ENCODE measurements at regions not wholly inside any gene's neighbourhood (a gene's known extent, or its start where the extent isn't known, plus 50 kb on each side); places are given as distances from the start of the nearest gene placed in this dataset.
A peak's percentile ranks its signal among the peaks of the same experiment; 100 is the strongest.

DNA sequence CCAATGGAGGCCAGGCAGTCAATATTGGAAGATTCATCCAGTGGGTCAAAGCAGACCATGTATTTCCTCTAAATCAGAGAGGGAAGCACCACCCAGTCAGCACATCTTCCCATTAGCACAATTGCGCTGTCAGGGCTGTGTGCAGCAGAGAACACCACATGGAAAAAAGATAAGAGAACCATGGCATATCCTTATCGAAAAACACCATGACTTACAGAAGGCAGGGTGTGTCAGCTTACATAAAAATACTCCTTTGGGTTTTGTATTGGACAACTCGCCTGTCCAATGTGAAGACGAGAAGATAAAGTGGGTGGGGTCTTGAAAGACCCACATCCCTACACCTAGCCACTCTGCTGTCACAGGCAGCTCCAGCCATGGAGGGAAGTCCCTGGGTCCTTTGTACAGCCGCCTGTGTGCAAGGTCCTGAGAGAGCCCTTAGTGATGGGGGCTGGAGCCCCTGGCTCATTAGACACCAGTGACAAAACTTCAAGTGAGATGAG lies 71.9 kb upstream of the SPATA31E1 start (continued):
- TF ChIP-seq, protein P1, sequence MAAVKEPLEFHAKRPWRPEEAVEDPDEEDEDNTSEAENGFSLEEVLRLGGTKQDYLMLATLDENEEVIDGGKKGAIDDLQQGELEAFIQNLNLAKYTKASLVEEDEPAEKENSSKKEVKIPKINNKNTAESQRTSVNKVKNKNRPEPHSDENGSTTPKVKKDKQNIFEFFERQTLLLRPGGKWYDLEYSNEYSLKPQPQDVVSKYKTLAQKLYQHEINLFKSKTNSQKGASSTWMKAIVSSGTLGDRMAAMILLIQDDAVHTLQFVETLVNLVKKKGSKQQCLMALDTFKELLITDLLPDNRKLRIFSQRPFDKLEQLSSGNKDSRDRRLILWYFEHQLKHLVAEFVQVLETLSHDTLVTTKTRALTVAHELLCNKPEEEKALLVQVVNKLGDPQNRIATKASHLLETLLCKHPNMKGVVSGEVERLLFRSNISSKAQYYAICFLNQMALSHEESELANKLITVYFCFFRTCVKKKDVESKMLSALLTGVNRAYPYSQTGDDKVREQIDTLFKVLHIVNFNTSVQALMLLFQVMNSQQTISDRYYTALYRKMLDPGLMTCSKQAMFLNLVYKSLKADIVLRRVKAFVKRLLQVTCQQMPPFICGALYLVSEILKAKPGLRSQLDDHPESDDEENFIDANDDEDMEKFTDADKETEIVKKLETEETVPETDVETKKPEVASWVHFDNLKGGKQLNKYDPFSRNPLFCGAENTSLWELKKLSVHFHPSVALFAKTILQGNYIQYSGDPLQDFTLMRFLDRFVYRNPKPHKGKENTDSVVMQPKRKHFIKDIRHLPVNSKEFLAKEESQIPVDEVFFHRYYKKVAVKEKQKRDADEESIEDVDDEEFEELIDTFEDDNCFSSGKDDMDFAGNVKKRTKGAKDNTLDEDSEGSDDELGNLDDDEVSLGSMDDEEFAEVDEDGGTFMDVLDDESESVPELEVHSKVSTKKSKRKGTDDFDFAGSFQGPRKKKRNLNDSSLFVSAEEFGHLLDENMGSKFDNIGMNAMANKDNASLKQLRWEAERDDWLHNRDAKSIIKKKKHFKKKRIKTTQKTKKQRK (IDR thresholded peaks at IDR 0.05; ENCODE audit: borderline replicate concordance, low read depth, low read length) = no peak
- no peak for TF ChIP-seq FIP1L1 (IDR thresholded peaks at IDR 0.05; ENCODE audit: low read depth, low read length, poor library complexity, severe bottlenecking)
- TF ChIP-seq NONO (IDR thresholded peaks at IDR 0.05; ENCODE audit: low read depth in 2 of 2, low read length in 1 of 2) = no peak
- TF ChIP-seq CAMTA2 (CRISPR knock-in tag; conservative IDR thresholded peaks at IDR 0.05) = no peak
- TF ChIP-seq GATAD2B (IDR thresholded peaks at IDR 0.05; ENCODE audit: borderline replicate concordance) = no peak
- no peak for TF ChIP-seq TEAD2 (tag; IDR thresholded peaks at IDR 0.05)
- TF ChIP-seq MEF2D (tag; conservative IDR thresholded peaks at IDR 0.05; ENCODE audit: low read depth) = no peak
- TF ChIP-seq ZNF79 (CRISPR knock-in tag; IDR thresholded peaks at IDR 0.05; ENCODE audit: low read depth) = no peak
- TF ChIP-seq ZNF695 (CRISPR knock-in tag; IDR thresholded peaks at IDR 0.05) = no peak
- TF ChIP-seq, protein P2, sequence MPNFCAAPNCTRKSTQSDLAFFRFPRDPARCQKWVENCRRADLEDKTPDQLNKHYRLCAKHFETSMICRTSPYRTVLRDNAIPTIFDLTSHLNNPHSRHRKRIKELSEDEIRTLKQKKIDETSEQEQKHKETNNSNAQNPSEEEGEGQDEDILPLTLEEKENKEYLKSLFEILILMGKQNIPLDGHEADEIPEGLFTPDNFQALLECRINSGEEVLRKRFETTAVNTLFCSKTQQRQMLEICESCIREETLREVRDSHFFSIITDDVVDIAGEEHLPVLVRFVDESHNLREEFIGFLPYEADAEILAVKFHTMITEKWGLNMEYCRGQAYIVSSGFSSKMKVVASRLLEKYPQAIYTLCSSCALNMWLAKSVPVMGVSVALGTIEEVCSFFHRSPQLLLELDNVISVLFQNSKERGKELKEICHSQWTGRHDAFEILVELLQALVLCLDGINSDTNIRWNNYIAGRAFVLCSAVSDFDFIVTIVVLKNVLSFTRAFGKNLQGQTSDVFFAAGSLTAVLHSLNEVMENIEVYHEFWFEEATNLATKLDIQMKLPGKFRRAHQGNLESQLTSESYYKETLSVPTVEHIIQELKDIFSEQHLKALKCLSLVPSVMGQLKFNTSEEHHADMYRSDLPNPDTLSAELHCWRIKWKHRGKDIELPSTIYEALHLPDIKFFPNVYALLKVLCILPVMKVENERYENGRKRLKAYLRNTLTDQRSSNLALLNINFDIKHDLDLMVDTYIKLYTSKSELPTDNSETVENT (CRISPR knock-in tag; IDR thresholded peaks at IDR 0.05) = 0 out of 2 replicates have a peak, but pooled peaks have one; percentile 47
- TF ChIP-seq U2AF2 (optimal IDR thresholded peaks at IDR 0.05; ENCODE audit: low read depth, low read length) = no peak
- TF ChIP-seq, protein P3, sequence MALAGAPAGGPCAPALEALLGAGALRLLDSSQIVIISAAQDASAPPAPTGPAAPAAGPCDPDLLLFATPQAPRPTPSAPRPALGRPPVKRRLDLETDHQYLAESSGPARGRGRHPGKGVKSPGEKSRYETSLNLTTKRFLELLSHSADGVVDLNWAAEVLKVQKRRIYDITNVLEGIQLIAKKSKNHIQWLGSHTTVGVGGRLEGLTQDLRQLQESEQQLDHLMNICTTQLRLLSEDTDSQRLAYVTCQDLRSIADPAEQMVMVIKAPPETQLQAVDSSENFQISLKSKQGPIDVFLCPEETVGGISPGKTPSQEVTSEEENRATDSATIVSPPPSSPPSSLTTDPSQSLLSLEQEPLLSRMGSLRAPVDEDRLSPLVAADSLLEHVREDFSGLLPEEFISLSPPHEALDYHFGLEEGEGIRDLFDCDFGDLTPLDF (CRISPR knock-in tag; IDR thresholded peaks at IDR 0.05) = no peak
- TF ChIP-seq EP300 (IDR thresholded peaks at IDR 0.05; ENCODE audit: low read length) = peak; percentile 91
- TF ChIP-seq MYC (IDR thresholded peaks at IDR 0.05; ENCODE audit: low read depth, low read length) = peak; percentile 81
- TF ChIP-seq MYC (CRISPR knock-in tag; IDR thresholded peaks at IDR 0.05; ENCODE audit: borderline replicate concordance, low read depth) = no peak
- no peak for TF ChIP-seq CBX5 (IDR thresholded peaks at IDR 0.05; ENCODE audit: borderline replicate concordance, low read depth)
- peak; percentile 91 for TF ChIP-seq GATA2 (CRISPR knock-in tag; IDR thresholded peaks at IDR 0.05)
- TF ChIP-seq PHF8 (IDR thresholded peaks at IDR 0.05; ENCODE audit: borderline replicate concordance, low read length) = peak; percentile 22; the same call in 1 of the 2 replicates
- TF ChIP-seq PCBP2 (IDR thresholded peaks at IDR 0.05; ENCODE audit: low read depth, low read length, poor library complexity, severe bottlenecking) = no peak
- no peak for TF ChIP-seq HSF4 (CRISPR knock-in tag; IDR thresholded peaks at IDR 0.05; ENCODE audit: borderline replicate concordance)
- no peak for TF ChIP-seq CHCHD3 (CRISPR knock-in tag; IDR thresholded peaks at IDR 0.05)
- no peak for TF ChIP-seq PHF21A (IDR thresholded peaks at IDR 0.05; ENCODE audit: borderline replicate concordance, low read depth)
